ENCODE measurements at regions not wholly inside any gene's neighbourhood (a gene's known extent, or its start where the extent isn't known, plus 50 kb on each side); places are given as distances from the start of the nearest gene placed in this dataset.

DNA sequence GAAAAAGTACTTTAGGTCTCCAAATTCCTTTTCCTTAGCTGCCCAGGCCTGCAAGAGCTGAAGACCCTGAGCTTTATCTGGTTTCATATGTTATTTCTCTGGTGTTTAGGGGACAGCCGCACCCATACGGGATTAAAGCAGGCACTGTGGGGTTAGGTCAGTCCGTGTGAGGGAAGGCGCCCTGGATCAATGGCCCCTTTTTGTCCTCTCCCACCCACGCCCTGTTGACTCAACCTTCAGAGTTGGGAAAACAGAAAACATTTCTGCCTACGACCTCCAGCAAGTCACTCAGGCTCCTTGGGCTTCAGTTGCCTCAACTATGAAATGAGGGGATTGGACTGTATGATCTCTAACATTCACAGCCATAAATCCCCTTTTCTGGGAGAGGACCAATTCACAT is 55.2 kb upstream of the BARX2 start:
- no peak for ATAC-seq
- no peak for TF ChIP-seq SNAI2 (CRISPR knock-in tag; IDR thresholded peaks at IDR 0.05)
- TF ChIP-seq ZC3H10 (CRISPR knock-in tag; IDR thresholded peaks at IDR 0.05): no peak
- TF ChIP-seq ZNF8 (CRISPR knock-in tag; IDR thresholded peaks at IDR 0.05): no peak
- no peak for TF ChIP-seq ISL1 (CRISPR knock-in tag; IDR thresholded peaks at IDR 0.05)
- no peak for TF ChIP-seq ESRRG (CRISPR knock-in tag; IDR thresholded peaks at IDR 0.05)
- TF ChIP-seq, protein P1, sequence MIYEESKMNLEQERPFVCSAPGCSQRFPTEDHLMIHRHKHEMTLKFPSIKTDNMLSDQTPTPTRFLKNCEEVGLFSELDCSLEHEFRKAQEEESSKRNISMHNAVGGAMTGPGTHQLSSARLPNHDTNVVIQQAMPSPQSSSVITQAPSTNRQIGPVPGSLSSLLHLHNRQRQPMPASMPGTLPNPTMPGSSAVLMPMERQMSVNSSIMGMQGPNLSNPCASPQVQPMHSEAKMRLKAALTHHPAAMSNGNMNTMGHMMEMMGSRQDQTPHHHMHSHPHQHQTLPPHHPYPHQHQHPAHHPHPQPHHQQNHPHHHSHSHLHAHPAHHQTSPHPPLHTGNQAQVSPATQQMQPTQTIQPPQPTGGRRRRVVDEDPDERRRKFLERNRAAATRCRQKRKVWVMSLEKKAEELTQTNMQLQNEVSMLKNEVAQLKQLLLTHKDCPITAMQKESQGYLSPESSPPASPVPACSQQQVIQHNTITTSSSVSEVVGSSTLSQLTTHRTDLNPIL (CRISPR knock-in tag; IDR thresholded peaks at IDR 0.05; ENCODE audit: low read depth): no peak
- no peak for TF ChIP-seq BACH2 (CRISPR knock-in tag; IDR thresholded peaks at IDR 0.05; ENCODE audit: borderline replicate concordance)
- no peak for TF ChIP-seq OSR1 (CRISPR knock-in tag; IDR thresholded peaks at IDR 0.05)

DNA sequence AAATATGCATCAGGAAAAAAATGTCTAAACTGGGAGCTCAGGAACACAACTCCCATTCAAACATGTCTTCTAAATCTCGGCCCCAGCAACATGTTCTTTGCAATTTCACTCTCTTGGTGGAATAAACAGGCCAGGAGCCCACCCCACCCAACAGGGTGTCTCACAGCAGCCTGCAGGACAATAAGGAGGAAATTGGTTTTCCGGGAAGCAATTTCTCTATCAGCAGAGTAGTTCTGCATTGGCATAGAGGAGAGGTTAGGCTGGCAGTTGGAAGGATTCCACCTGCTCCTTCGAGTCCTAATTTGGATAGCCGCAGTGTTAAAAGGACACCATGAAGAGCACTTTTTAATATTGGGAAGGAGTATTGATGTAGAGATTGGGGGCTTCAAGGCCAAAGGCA is 55.9 kb upstream of the BARX2 start:
- TF ChIP-seq ZNF70 (CRISPR knock-in tag; IDR thresholded peaks at IDR 0.05) (no peak), ZNF8 (CRISPR knock-in tag; IDR thresholded peaks at IDR 0.05) (no peak), ISL1 (CRISPR knock-in tag; IDR thresholded peaks at IDR 0.05) (no peak), RARB (CRISPR knock-in tag; IDR thresholded peaks at IDR 0.05) (no peak), TOX (CRISPR knock-in tag; IDR thresholded peaks at IDR 0.05; ENCODE audit: borderline replicate concordance) (no peak), ZFP30 (CRISPR knock-in tag; IDR thresholded peaks at IDR 0.05) (no peak), SNAI2 (CRISPR knock-in tag; IDR thresholded peaks at IDR 0.05) (no peak), PPARA (CRISPR knock-in tag; IDR thresholded peaks at IDR 0.05; ENCODE audit: borderline replicate concordance) (no peak), ESRRG (CRISPR knock-in tag; IDR thresholded peaks at IDR 0.05) (no peak), ARNTL (CRISPR knock-in tag; IDR thresholded peaks at IDR 0.05; ENCODE audit: borderline replicate concordance, low read depth) (no peak), BACH2 (CRISPR knock-in tag; IDR thresholded peaks at IDR 0.05; ENCODE audit: borderline replicate concordance) (no peak), CSDC2 (CRISPR knock-in tag; IDR thresholded peaks at IDR 0.05) (no peak), ZC3H10 (CRISPR knock-in tag; IDR thresholded peaks at IDR 0.05) (no peak), ZFP3 (CRISPR knock-in tag; IDR thresholded peaks at IDR 0.05) (no peak)
- TF ChIP-seq, protein P2, sequence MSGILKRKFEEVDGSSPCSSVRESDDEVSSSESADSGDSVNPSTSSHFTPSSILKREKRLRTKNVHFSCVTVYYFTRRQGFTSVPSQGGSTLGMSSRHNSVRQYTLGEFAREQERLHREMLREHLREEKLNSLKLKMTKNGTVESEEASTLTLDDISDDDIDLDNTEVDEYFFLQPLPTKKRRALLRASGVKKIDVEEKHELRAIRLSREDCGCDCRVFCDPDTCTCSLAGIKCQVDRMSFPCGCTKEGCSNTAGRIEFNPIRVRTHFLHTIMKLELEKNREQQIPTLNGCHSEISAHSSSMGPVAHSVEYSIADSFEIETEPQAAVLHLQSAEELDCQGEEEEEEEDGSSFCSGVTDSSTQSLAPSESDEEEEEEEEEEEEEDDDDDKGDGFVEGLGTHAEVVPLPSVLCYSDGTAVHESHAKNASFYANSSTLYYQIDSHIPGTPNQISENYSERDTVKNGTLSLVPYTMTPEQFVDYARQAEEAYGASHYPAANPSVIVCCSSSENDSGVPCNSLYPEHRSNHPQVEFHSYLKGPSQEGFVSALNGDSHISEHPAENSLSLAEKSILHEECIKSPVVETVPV (CRISPR knock-in tag; IDR thresholded peaks at IDR 0.05): no peak
- TF ChIP-seq, protein P3, sequence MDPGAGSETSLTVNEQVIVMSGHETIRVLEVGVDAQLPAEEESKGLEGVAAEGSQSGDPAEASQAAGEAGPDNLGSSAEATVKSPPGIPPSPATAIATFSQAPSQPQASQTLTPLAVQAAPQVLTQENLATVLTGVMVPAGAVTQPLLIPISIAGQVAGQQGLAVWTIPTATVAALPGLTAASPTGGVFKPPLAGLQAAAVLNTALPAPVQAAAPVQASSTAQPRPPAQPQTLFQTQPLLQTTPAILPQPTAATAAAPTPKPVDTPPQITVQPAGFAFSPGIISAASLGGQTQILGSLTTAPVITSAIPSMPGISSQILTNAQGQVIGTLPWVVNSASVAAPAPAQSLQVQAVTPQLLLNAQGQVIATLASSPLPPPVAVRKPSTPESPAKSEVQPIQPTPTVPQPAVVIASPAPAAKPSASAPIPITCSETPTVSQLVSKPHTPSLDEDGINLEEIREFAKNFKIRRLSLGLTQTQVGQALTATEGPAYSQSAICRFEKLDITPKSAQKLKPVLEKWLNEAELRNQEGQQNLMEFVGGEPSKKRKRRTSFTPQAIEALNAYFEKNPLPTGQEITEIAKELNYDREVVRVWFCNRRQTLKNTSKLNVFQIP (CRISPR knock-in tag; IDR thresholded peaks at IDR 0.05; ENCODE audit: borderline replicate concordance, low read depth): no peak
- ATAC-seq: no peak

DNA sequence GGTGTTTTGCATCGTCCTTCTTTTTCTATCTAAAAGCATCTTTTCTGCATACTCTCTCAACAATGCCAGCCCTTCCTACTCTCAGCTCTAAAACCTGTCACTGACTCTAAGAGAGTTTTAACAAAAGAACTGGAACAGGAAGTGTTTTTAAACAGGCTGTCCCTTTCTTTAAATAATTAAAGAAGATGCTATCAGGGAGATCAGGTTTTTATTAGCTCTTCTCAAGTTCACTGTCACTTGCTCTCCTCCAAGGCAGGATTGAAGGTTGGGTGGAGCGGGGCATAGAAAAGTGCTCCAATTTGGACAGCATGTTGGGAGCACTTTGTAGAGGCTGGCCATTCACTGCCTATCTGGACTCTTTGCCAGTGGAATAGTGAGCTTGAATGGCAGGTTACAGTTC is 56.4 kb upstream of the BARX2 start:
- no peak for ATAC-seq
- no peak for TF ChIP-seq BACH2 (CRISPR knock-in tag; IDR thresholded peaks at IDR 0.05; ENCODE audit: borderline replicate concordance)
- TF ChIP-seq, protein P2 (CRISPR knock-in tag; IDR thresholded peaks at IDR 0.05): no peak
- TF ChIP-seq ZNF565 (CRISPR knock-in tag; conservative IDR thresholded peaks at IDR 0.05; ENCODE audit: low read depth): no peak
- TF ChIP-seq ZFP3 (CRISPR knock-in tag; IDR thresholded peaks at IDR 0.05): no peak
- TF ChIP-seq GLIS3 (CRISPR knock-in tag; IDR thresholded peaks at IDR 0.05): no peak
- no peak for TF ChIP-seq TOX (CRISPR knock-in tag; IDR thresholded peaks at IDR 0.05; ENCODE audit: borderline replicate concordance)
- no peak for TF ChIP-seq PPARA (CRISPR knock-in tag; IDR thresholded peaks at IDR 0.05; ENCODE audit: borderline replicate concordance)
- no peak for TF ChIP-seq OSR1 (CRISPR knock-in tag; IDR thresholded peaks at IDR 0.05)
- TF ChIP-seq, protein P4, sequence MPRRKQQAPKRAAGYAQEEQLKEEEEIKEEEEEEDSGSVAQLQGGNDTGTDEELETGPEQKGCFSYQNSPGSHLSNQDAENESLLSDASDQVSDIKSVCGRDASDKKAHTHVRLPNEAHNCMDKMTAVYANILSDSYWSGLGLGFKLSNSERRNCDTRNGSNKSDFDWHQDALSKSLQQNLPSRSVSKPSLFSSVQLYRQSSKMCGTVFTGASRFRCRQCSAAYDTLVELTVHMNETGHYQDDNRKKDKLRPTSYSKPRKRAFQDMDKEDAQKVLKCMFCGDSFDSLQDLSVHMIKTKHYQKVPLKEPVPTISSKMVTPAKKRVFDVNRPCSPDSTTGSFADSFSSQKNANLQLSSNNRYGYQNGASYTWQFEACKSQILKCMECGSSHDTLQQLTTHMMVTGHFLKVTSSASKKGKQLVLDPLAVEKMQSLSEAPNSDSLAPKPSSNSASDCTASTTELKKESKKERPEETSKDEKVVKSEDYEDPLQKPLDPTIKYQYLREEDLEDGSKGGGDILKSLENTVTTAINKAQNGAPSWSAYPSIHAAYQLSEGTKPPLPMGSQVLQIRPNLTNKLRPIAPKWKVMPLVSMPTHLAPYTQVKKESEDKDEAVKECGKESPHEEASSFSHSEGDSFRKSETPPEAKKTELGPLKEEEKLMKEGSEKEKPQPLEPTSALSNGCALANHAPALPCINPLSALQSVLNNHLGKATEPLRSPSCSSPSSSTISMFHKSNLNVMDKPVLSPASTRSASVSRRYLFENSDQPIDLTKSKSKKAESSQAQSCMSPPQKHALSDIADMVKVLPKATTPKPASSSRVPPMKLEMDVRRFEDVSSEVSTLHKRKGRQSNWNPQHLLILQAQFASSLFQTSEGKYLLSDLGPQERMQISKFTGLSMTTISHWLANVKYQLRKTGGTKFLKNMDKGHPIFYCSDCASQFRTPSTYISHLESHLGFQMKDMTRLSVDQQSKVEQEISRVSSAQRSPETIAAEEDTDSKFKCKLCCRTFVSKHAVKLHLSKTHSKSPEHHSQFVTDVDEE (CRISPR knock-in tag; IDR thresholded peaks at IDR 0.05): no peak
- no peak for TF ChIP-seq ESRRG (CRISPR knock-in tag; IDR thresholded peaks at IDR 0.05)
- TF ChIP-seq ISL1 (CRISPR knock-in tag; IDR thresholded peaks at IDR 0.05): no peak
- TF ChIP-seq ZNF8 (CRISPR knock-in tag; IDR thresholded peaks at IDR 0.05): no peak
- TF ChIP-seq, protein P5, sequence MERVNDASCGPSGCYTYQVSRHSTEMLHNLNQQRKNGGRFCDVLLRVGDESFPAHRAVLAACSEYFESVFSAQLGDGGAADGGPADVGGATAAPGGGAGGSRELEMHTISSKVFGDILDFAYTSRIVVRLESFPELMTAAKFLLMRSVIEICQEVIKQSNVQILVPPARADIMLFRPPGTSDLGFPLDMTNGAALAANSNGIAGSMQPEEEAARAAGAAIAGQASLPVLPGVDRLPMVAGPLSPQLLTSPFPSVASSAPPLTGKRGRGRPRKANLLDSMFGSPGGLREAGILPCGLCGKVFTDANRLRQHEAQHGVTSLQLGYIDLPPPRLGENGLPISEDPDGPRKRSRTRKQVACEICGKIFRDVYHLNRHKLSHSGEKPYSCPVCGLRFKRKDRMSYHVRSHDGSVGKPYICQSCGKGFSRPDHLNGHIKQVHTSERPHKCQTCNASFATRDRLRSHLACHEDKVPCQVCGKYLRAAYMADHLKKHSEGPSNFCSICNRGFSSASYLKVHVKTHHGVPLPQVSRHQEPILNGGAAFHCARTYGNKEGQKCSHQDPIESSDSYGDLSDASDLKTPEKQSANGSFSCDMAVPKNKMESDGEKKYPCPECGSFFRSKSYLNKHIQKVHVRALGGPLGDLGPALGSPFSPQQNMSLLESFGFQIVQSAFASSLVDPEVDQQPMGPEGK (CRISPR knock-in tag; IDR thresholded peaks at IDR 0.05; ENCODE audit: borderline replicate concordance): no peak

Data from SK-N-SH treated with all-trans-retinoic acid at 6 μM for 48 hours (cell line).